H4 (cell line): ENCODE measurements at regions not wholly inside any gene's neighbourhood (a gene's known extent, or its start where the extent isn't known, plus 50 kb on each side); places are given as distances from the start of the nearest gene placed in this dataset.

Source experiments
- DNase-seq: peaks from one replicate; pipeline ENCODE4 v3.0.0-alpha.2; 2015; ENCODE audit warnings: low spot score

- DNase-seq: no peak
Measured at GRCh38 chr1:199161766-199162303, 523.0 kb downstream of the PTPRC start.

- no peak for DNase-seq
Measured at GRCh38 chr1:199163267-199163666, 524.4 kb downstream of the PTPRC start.

GRCh38 chr1:199163670-199164069 is 524.8 kb downstream of the PTPRC start:
- DNase-seq: no peak

- no peak for DNase-seq
Measured at GRCh38 chr1:199167460-199167859, 528.6 kb downstream of the PTPRC start.

GRCh38 chr1:199168888-199169585 is 530.2 kb downstream of the PTPRC start:
- no peak for DNase-seq

- no peak for DNase-seq
Measured at GRCh38 chr1:199170711-199171110, 531.9 kb downstream of the PTPRC start.

- no peak for DNase-seq
Measured at GRCh38 chr1:199172171-199173124, 533.6 kb downstream of the PTPRC start.

- DNase-seq: no peak
Measured at GRCh38 chr1:199173356-199173755, 534.5 kb downstream of the PTPRC start.

GRCh38 chr1:199174336-199174735 is 535.5 kb downstream of the PTPRC start:
- DNase-seq: no peak

- DNase-seq: no peak
Measured at GRCh38 chr1:199176713-199177112, 537.9 kb downstream of the PTPRC start.

- DNase-seq: no peak
Measured at GRCh38 chr1:199177241-199177640, 538.4 kb downstream of the PTPRC start.

GRCh38 chr1:199178646-199179045 is 539.8 kb downstream of the PTPRC start:
- no peak for DNase-seq

GRCh38 chr1:199182186-199182843 is 543.5 kb downstream of the PTPRC start:
- DNase-seq: no peak

GRCh38 chr1:199184180-199184579 is 545.3 kb downstream of the PTPRC start:
- DNase-seq: no peak

- no peak for DNase-seq
Measured at GRCh38 chr1:199194862-199195261, 556.0 kb downstream of the PTPRC start.

GRCh38 chr1:199197695-199198094 is 558.9 kb downstream of the PTPRC start:
- DNase-seq: no peak

GRCh38 chr1:199202331-199202730 is 563.5 kb downstream of the PTPRC start:
- DNase-seq: no peak

- DNase-seq: no peak
Measured at GRCh38 chr1:199204231-199204630, 565.4 kb downstream of the PTPRC start.

GRCh38 chr1:199205740-199206441 is 567.1 kb downstream of the PTPRC start:
- DNase-seq: no peak

GRCh38 chr1:199208847-199209246 is 570.0 kb downstream of the PTPRC start:
- no peak for DNase-seq

- no peak for DNase-seq
Measured at GRCh38 chr1:199218065-199218464, 579.2 kb downstream of the PTPRC start.

- no peak for DNase-seq
Measured at GRCh38 chr1:199218533-199218932, 579.7 kb downstream of the PTPRC start.
